ENCODE measurements at regions not wholly inside any gene's neighbourhood (a gene's known extent, or its start where the extent isn't known, plus 50 kb on each side); places are given as distances from the start of the nearest gene placed in this dataset.

- TF ChIP-seq, protein P1, sequence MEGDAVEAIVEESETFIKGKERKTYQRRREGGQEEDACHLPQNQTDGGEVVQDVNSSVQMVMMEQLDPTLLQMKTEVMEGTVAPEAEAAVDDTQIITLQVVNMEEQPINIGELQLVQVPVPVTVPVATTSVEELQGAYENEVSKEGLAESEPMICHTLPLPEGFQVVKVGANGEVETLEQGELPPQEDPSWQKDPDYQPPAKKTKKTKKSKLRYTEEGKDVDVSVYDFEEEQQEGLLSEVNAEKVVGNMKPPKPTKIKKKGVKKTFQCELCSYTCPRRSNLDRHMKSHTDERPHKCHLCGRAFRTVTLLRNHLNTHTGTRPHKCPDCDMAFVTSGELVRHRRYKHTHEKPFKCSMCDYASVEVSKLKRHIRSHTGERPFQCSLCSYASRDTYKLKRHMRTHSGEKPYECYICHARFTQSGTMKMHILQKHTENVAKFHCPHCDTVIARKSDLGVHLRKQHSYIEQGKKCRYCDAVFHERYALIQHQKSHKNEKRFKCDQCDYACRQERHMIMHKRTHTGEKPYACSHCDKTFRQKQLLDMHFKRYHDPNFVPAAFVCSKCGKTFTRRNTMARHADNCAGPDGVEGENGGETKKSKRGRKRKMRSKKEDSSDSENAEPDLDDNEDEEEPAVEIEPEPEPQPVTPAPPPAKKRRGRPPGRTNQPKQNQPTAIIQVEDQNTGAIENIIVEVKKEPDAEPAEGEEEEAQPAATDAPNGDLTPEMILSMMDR (IDR thresholded peaks at IDR 0.05) = no peak
- TF ChIP-seq ATF3 (CRISPR knock-in tag; conservative IDR thresholded peaks at IDR 0.05) (no peak), GRHL2 (CRISPR knock-in tag; IDR thresholded peaks at IDR 0.05; ENCODE audit: insufficient replicate concordance, severe bottlenecking) (no peak), ZBTB43 (CRISPR knock-in tag; IDR thresholded peaks at IDR 0.05) (no peak), ZBTB21 (CRISPR knock-in tag; IDR thresholded peaks at IDR 0.05; ENCODE audit: borderline replicate concordance) (no peak)
- TF ChIP-seq, protein P2, sequence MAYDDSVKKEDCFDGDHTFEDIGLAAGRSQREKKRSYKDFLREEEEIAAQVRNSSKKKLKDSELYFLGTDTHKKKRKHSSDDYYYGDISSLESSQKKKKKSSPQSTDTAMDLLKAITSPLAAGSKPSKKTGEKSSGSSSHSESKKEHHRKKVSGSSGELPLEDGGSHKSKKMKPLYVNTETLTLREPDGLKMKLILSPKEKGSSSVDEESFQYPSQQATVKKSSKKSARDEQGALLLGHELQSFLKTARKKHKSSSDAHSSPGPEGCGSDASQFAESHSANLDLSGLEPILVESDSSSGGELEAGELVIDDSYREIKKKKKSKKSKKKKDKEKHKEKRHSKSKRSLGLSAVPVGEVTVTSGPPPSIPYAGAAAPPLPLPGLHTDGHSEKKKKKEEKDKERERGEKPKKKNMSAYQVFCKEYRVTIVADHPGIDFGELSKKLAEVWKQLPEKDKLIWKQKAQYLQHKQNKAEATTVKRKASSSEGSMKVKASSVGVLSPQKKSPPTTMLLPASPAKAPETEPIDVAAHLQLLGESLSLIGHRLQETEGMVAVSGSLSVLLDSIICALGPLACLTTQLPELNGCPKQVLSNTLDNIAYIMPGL (CRISPR knock-in tag; IDR thresholded peaks at IDR 0.05) = no peak
Measured at GRCh38 chr3:70873686-70874085, 561.2 kb upstream of the MDFIC2 start.

Data from WTC11 (cell line).